ENCODE measurements at regions not wholly inside any gene's neighbourhood (a gene's known extent, or its start where the extent isn't known, plus 50 kb on each side); places are given as distances from the start of the nearest gene placed in this dataset.

DNA sequence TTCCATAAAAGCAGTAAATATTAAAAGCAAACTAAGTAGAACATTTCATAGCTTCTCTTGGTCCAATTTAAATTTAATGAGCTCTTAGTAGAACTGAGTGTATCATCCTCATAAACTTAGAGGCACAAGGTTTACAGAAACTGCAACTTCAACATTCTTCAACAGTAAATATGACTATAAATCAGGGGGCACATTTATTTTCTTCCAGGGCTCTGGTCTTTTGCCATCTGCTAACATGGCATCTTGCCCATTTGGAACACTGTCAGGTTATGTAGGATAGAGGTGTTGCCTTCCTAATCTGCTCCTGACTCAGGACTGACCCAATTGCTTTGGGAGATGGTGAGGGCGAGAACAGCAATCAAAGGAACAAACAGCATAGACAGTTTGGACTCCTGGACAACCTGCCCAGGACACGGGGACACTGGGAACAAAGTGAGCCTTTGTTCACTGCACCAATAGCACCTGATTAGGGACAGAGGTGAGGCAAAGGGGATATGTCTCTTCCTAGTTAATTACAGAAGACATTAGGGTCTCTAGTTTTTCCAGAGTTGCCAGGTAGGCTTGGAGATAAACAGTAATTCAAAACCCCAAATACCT lies 610.2 kb upstream of the ROBO2 start:
- H3K27ac ChIP-seq = no peak overlapping the region
- H3K27me3 ChIP-seq (ENCODE audit: insufficient read depth, low read depth) = no peaks in the 10 kb centered on the region
- TF ChIP-seq, protein P1, sequence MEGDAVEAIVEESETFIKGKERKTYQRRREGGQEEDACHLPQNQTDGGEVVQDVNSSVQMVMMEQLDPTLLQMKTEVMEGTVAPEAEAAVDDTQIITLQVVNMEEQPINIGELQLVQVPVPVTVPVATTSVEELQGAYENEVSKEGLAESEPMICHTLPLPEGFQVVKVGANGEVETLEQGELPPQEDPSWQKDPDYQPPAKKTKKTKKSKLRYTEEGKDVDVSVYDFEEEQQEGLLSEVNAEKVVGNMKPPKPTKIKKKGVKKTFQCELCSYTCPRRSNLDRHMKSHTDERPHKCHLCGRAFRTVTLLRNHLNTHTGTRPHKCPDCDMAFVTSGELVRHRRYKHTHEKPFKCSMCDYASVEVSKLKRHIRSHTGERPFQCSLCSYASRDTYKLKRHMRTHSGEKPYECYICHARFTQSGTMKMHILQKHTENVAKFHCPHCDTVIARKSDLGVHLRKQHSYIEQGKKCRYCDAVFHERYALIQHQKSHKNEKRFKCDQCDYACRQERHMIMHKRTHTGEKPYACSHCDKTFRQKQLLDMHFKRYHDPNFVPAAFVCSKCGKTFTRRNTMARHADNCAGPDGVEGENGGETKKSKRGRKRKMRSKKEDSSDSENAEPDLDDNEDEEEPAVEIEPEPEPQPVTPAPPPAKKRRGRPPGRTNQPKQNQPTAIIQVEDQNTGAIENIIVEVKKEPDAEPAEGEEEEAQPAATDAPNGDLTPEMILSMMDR (conservative IDR thresholded peaks at IDR 0.05; ENCODE audit: low read depth, low read length) = no peak
- H3K9ac ChIP-seq = no peak overlapping the region
- no peaks in the 10 kb centered on the region for H4K20me1 ChIP-seq (ENCODE audit: insufficient read depth)
- H3K4me2 ChIP-seq = no peak overlapping the region
- no peak overlapping the region for H2AFZ ChIP-seq (ENCODE audit: low read depth)
- no peak overlapping the region for H3K4me3 ChIP-seq (IDR thresholded peaks at IDR 0.05; ENCODE audit: insufficient read depth, low read depth, low read length)
- H3K4me1 ChIP-seq (ENCODE audit: low read depth, poor library complexity, severe bottlenecking) = no peaks in the 10 kb centered on the region
- no peaks in the 10 kb centered on the region for H3K36me3 ChIP-seq (ENCODE audit: insufficient read depth)
- H3K79me2 ChIP-seq (ENCODE audit: insufficient read depth, low read depth) = no peaks in the 10 kb centered on the region

DNA sequence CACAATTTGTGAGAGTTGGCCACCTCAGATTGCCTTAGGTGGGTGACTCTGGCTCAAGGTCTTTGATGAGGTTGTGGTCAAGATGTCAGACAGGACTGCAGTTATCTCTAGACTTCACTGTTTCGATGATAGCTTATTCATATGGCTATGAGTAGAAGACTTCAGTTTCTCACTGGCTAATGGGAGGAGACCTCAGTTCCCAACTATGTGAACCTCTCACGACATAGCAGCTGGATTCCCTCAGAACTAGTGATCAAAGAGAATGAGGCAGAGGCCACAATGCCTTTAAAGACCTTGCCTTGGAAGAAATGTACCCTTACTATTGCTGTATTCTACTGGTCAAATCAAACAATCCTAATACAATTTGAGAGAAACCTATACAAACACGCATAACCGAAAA lies 607.5 kb upstream of the ROBO2 start:
- Histone ChIP-seq H3K27me3 (ENCODE audit: insufficient read depth, low read depth) (no peaks in the 10 kb centered on the region), H3K4me2 (no peak overlapping the region)

DNA sequence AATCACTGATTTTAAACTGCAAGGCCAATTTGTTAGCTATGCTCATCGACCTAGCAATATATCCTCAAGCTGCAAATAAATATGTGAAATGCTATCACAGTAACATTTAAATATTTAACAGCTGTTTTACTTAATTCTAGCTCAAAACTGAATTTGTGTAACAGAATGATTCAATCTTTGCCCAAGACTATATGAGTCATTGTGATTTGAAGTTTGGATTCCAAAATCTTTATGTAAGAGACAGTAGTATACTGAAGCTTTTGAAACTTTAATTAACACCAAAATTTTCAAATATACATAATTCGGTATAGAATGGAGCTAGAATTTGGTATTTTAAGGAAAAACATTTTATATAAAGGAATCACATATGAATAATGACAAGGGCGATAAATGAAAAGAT lies 603.0 kb upstream of the ROBO2 start:
- H3K79me2 ChIP-seq (ENCODE audit: insufficient read depth, low read depth) = no peaks in the 10 kb centered on the region
- H3K9ac ChIP-seq = no peak overlapping the region
- no peak overlapping the region for H3K4me2 ChIP-seq
- H3K4me1 ChIP-seq (ENCODE audit: low read depth, poor library complexity, severe bottlenecking) = no peaks in the 10 kb centered on the region
- H2AFZ ChIP-seq (ENCODE audit: low read depth) = no peak overlapping the region
- H3K4me3 ChIP-seq (IDR thresholded peaks at IDR 0.05; ENCODE audit: insufficient read depth, low read depth, low read length) = no peak overlapping the region
- H3K36me3 ChIP-seq (ENCODE audit: insufficient read depth) = no peaks in the 10 kb centered on the region
- H3K27me3 ChIP-seq (ENCODE audit: insufficient read depth, low read depth) = no peaks in the 10 kb centered on the region
- no peak overlapping the region for H3K27ac ChIP-seq
- TF ChIP-seq, protein P1 (conservative IDR thresholded peaks at IDR 0.05; ENCODE audit: low read depth, low read length) = no peak
- H4K20me1 ChIP-seq (ENCODE audit: insufficient read depth) = no peaks in the 10 kb centered on the region

More for the DNA sequence above, 607.5 kb upstream of the ROBO2 start:
- TF ChIP-seq, protein P1 (conservative IDR thresholded peaks at IDR 0.05; ENCODE audit: low read depth, low read length) = no peak
- Histone ChIP-seq H3K79me2 (ENCODE audit: insufficient read depth, low read depth) (no peaks in the 10 kb centered on the region), H4K20me1 (ENCODE audit: insufficient read depth) (no peaks in the 10 kb centered on the region), H2AFZ (ENCODE audit: low read depth) (no peak overlapping the region), H3K27ac (no peak overlapping the region), H3K4me1 (ENCODE audit: low read depth, poor library complexity, severe bottlenecking) (no peaks in the 10 kb centered on the region), H3K36me3 (ENCODE audit: insufficient read depth) (no peaks in the 10 kb centered on the region), H3K9ac (no peak overlapping the region), H3K4me3 (IDR thresholded peaks at IDR 0.05; ENCODE audit: insufficient read depth, low read depth, low read length) (no peak overlapping the region)

DNA sequence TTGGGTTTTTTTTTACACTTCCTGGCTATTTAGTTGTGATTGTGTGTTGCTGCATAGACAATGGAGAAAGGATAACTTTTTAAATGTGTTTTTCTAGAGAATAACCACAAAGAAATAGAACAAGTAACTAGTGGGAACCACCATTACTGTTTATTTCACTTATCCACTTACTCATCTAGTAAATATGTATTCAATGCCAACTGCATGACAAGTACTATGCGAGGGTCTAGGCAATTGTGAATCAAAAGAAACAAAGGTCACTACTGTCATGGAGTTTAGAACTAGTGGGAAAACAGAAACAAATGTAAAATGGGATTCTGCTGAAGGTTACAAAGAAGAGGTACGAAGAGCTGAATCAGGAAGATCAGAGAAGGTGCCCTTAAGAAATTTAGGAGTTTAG lies 600.9 kb upstream of the ROBO2 start:
- Histone ChIP-seq H3K36me3 (ENCODE audit: insufficient read depth) (no peaks in the 10 kb centered on the region), H2AFZ (ENCODE audit: low read depth) (no peak overlapping the region), H3K27ac (no peak overlapping the region), H3K4me3 (IDR thresholded peaks at IDR 0.05; ENCODE audit: insufficient read depth, low read depth, low read length) (no peak overlapping the region), H3K9ac (no peak overlapping the region), H3K27me3 (ENCODE audit: insufficient read depth, low read depth) (no peaks in the 10 kb centered on the region), H3K4me2 (no peak overlapping the region), H4K20me1 (ENCODE audit: insufficient read depth) (no peaks in the 10 kb centered on the region), H3K4me1 (ENCODE audit: low read depth, poor library complexity, severe bottlenecking) (no peaks in the 10 kb centered on the region), H3K79me2 (ENCODE audit: insufficient read depth, low read depth) (no peaks in the 10 kb centered on the region)
- TF ChIP-seq, protein P1 (conservative IDR thresholded peaks at IDR 0.05; ENCODE audit: low read depth, low read length) = no peak
